ENCODE measurements at regions not wholly inside any gene's neighbourhood (a gene's known extent, or its start where the extent isn't known, plus 50 kb on each side); places are given as distances from the start of the nearest gene placed in this dataset.

- DNase-seq: no peak
- no peak for TF ChIP-seq RXRA (IDR thresholded peaks at IDR 0.05; ENCODE audit: borderline replicate concordance, low read depth)
- TF ChIP-seq TAF1 (IDR thresholded peaks at IDR 0.05; ENCODE audit: borderline replicate concordance, low read depth, low read length): no peak
- TF ChIP-seq JUND (IDR thresholded peaks at IDR 0.05): no peak
- 57% methylated on average over 4 of the region's 4 CpGs for whole genome bisulfite sequencing (ENCODE audit: low lambda C conversion rate)
- ChIA-PET CTCF (no interaction called here), POLR2A (no interaction called here)
- H3K79me2 ChIP-seq (ENCODE audit: insufficient read depth): no peaks in the 10 kb centered on the region
- H4K20me1 ChIP-seq (ENCODE audit: insufficient read depth): no peaks in the 10 kb centered on the region
- H3F3A ChIP-seq (replicated peaks; ENCODE audit: insufficient read depth): no peaks in the 10 kb centered on the region
- no peak overlapping the region for H2AFZ ChIP-seq (ENCODE audit: low read depth)
- no peak overlapping the region for H3K9ac ChIP-seq
- H3K36me3 ChIP-seq (replicated peaks in 1 of 2; ENCODE audit: control insufficient read depth in 1 of 2, insufficient read depth in 2 of 2, low read length in 1 of 2): no peaks in the 10 kb centered on the region
- H3K27me3 ChIP-seq (ENCODE audit: insufficient read depth): peaks cover 7% of the 10 kb centered on the region; the same call in 1 of the 2 replicates
- no peak overlapping the region for H3K27ac ChIP-seq (ENCODE audit: low read depth in 2 of 2, low read length in 1 of 2)
- no peaks in the 10 kb centered on the region for H3K4me1 ChIP-seq (ENCODE audit: control insufficient read depth in 1 of 2, insufficient read depth in 2 of 2, low read depth in 1 of 2, low read length in 1 of 2)
- H3K4me2 ChIP-seq: no peak overlapping the region
- no peak overlapping the region for H3K4me3 ChIP-seq (ENCODE audit: low read depth in 2 of 2, low read length in 1 of 2)
- H3K9me3 ChIP-seq: no peaks in the 10 kb centered on the region
- no peaks in the 10 kb centered on the region for H3K9me2 ChIP-seq
Measured at GRCh38 chr21:41561701-41562100, 53.7 kb upstream of the TMPRSS2 start.

- TF ChIP-seq USF2 (IDR thresholded peaks at IDR 0.05; ENCODE audit: borderline replicate concordance, low read depth, low read length) (no peak), SMC3 (IDR thresholded peaks at IDR 0.05; ENCODE audit: low read depth, low read length) (no peak), JUND (IDR thresholded peaks at IDR 0.05) (no peak)
- Histone ChIP-seq H3K36me3 (replicated peaks in 1 of 2; ENCODE audit: control insufficient read depth in 1 of 2, insufficient read depth in 2 of 2, low read length in 1 of 2) (no peaks in the 10 kb centered on the region), H3K4me2 (no peak overlapping the region), H3K27ac (ENCODE audit: low read depth in 2 of 2, low read length in 1 of 2) (no peak overlapping the region), H3K9me2 (no peaks in the 10 kb centered on the region), H3F3A (replicated peaks; ENCODE audit: insufficient read depth) (no peaks in the 10 kb centered on the region), H3K4me3 (ENCODE audit: low read depth in 2 of 2, low read length in 1 of 2) (no peak overlapping the region), H3K9ac (no peak overlapping the region), H4K20me1 (ENCODE audit: insufficient read depth) (no peaks in the 10 kb centered on the region), H3K79me2 (ENCODE audit: insufficient read depth) (no peaks in the 10 kb centered on the region), H3K27me3 (ENCODE audit: insufficient read depth) (peaks cover 7% of the 10 kb centered on the region; the same call in 1 of the 2 replicates), H3K4me1 (ENCODE audit: control insufficient read depth in 1 of 2, insufficient read depth in 2 of 2, low read depth in 1 of 2, low read length in 1 of 2) (no peaks in the 10 kb centered on the region), H2AFZ (ENCODE audit: low read depth) (no peak overlapping the region), H3K9me3 (no peaks in the 10 kb centered on the region)
- WGBS (ENCODE audit: low lambda C conversion rate): 34% methylated on average over 8 of the region's 9 CpGs
- ChIA-PET CTCF (no interaction called here), POLR2A (no interaction called here)
- DNase-seq: no peak
Measured at GRCh38 chr21:41560661-41561158, 52.8 kb upstream of the TMPRSS2 start.

DNA sequence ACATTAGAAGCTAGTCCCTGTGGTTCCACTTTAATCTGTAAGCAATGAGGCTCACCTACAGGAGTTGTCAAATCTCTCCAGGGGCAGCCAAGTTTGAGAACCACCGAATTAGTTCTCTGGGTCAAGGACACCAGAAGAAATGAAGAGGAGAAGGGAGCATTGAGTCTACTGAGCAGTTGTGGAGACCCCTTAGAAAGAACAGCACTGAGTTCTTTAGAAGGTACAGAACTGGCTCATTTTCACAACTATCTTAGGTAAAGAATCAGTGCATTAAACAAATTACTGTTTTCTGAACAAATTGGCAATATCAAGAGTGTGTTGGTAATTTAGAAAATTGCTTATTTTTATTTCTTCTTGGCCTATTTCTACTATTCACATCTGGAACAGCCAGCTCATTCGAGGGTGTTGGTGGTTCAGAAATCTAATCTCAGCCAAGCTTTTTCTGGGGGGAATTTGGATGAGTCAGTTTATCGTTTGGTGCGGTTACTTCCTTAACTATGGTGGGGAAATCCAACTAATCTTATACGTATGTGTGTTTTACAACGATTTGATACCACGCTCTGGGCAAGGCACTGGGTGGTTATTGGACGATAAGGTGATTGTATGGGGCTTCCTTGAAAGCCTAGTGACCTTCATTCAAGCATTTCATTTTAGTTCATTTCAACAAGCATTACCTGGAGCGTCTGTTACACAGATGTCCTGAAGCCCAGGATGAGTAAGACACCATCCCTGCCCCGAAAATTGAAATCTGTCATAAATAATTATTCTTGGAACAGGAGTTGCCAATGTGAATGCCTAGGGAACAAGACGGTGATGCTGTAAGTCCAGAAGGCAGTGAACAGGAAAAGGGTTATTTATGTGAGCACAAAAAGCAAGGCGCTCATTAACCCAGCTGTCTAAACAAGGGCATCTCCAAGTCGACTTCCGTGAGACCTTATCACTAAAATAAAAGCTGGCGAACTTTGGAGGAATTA, 52.0 kb upstream of the TMPRSS2 start:
- no peak overlapping the region for H3K27ac ChIP-seq (ENCODE audit: low read depth in 2 of 2, low read length in 1 of 2)

More for the DNA sequence above, 52.0 kb upstream of the TMPRSS2 start:
- whole genome bisulfite sequencing (ENCODE audit: low lambda C conversion rate): 38% methylated on average over 15 of the region's 15 CpGs
- no peaks in the 10 kb centered on the region for H3K36me3 ChIP-seq (replicated peaks in 1 of 2; ENCODE audit: control insufficient read depth in 1 of 2, insufficient read depth in 2 of 2, low read length in 1 of 2)
- no peak overlapping the region for H2AFZ ChIP-seq (ENCODE audit: low read depth)
- H4K20me1 ChIP-seq (ENCODE audit: insufficient read depth): no peaks in the 10 kb centered on the region
- no peak overlapping the region for H3K9ac ChIP-seq
- no peaks in the 10 kb centered on the region for H3K9me2 ChIP-seq
- no peaks in the 10 kb centered on the region for H3K9me3 ChIP-seq
- H3K4me2 ChIP-seq: no peak overlapping the region
- no peaks in the 10 kb centered on the region for H3F3A ChIP-seq (replicated peaks; ENCODE audit: insufficient read depth)
- no peaks in the 10 kb centered on the region for H3K4me1 ChIP-seq (ENCODE audit: control insufficient read depth in 1 of 2, insufficient read depth in 2 of 2, low read depth in 1 of 2, low read length in 1 of 2)
- H3K79me2 ChIP-seq (ENCODE audit: insufficient read depth): no peaks in the 10 kb centered on the region
- no peak for TF ChIP-seq TAF1 (IDR thresholded peaks at IDR 0.05; ENCODE audit: borderline replicate concordance, low read depth, low read length)
- no peak for TF ChIP-seq RXRA (IDR thresholded peaks at IDR 0.05; ENCODE audit: borderline replicate concordance, low read depth)
- CTCF ChIA-PET: no interaction called here
- peaks cover 7% of the 10 kb centered on the region; the same call in 1 of the 2 replicates for H3K27me3 ChIP-seq (ENCODE audit: insufficient read depth)
- H3K4me3 ChIP-seq (ENCODE audit: low read depth in 2 of 2, low read length in 1 of 2): no peak overlapping the region
- POLR2A ChIA-PET: no interaction called here
- DNase-seq: no peak

Measured in SK-N-SH (cell line).